ENCODE measurements at regions not wholly inside any gene's neighbourhood (a gene's known extent, or its start where the extent isn't known, plus 50 kb on each side); places are given as distances from the start of the nearest gene placed in this dataset.

DNA sequence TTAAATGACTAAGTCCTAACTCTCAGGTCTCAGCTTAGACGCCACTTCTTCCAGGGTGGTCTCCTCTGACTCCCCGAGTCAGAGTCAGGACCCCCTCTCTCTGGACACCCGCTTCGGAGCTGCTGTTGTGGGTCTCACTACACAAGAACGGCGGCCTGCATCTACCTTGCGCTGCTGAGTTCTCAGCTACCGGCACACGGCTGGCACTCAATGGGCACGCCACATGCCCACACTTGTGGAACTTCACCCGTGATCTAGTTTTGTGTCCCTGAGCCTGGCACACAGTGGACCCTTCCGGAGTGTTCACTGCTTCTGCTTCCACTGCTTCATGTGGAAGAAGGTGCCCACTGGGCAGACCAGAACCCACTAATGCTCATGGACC is 58.3 kb upstream of the ID2 start:
- TF ChIP-seq, protein P1, sequence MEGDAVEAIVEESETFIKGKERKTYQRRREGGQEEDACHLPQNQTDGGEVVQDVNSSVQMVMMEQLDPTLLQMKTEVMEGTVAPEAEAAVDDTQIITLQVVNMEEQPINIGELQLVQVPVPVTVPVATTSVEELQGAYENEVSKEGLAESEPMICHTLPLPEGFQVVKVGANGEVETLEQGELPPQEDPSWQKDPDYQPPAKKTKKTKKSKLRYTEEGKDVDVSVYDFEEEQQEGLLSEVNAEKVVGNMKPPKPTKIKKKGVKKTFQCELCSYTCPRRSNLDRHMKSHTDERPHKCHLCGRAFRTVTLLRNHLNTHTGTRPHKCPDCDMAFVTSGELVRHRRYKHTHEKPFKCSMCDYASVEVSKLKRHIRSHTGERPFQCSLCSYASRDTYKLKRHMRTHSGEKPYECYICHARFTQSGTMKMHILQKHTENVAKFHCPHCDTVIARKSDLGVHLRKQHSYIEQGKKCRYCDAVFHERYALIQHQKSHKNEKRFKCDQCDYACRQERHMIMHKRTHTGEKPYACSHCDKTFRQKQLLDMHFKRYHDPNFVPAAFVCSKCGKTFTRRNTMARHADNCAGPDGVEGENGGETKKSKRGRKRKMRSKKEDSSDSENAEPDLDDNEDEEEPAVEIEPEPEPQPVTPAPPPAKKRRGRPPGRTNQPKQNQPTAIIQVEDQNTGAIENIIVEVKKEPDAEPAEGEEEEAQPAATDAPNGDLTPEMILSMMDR (IDR thresholded peaks at IDR 0.05): no peak
- TF ChIP-seq POLR2A (IDR thresholded peaks at IDR 0.05): no peak
